IMR-90 (cell line): ENCODE measurements at regions not wholly inside any gene's neighbourhood (a gene's known extent, or its start where the extent isn't known, plus 50 kb on each side); places are given as distances from the start of the nearest gene placed in this dataset.
A peak's percentile ranks its signal among the peaks of the same experiment; 100 is the strongest.

Experiments used
- ATAC-seq: fragments of 200-7000 bp; cut with Tn5 transposase; 2 replicates; pipeline ENCODE4 v1.9.1; 2020; ENCODE audit warnings: low read depth, mild to moderate bottlenecking, moderate library complexity
- BruUV-seq: library from RNA; stranded (reverse); fragments of 400-500 nt; replicated peaks from 2 replicates; lab custom pipeline; 2021; lab: Mats Ljungman, UMichigan
- CTCF ChIA-PET: fragments of 300-600 bp; formaldehyde crosslinking; extraction: SDS; loops from one replicate; lab custom pipeline; 2021; ENCODE audit warnings: antibody characterized with exemption; lab: Yijun Ruan, JAX
- POLR2A ChIA-PET: fragments of 300-600 bp; sonication (Branson Sonifier 250); formaldehyde crosslinking; loops from one replicate; lab custom pipeline; 2022; ENCODE audit warnings: antibody characterized with exemption; ENCODE audit not compliant: unreplicated experiment; lab: Charles Lee
- DNase-seq: peaks from one replicate; pipeline ENCODE4 v3.0.0; 2013
- H2AFZ ChIP-seq: replicated peaks from 2 replicates; pipeline ENCODE3; 2013; ENCODE audit warnings: low read length, mild to moderate bottlenecking; ENCODE audit not compliant: poor library complexity
- H2AK5ac ChIP-seq: 2 replicates; pipeline ENCODE4 v1.6.1; 2013; ENCODE audit warnings: low read depth, low read length, inconsistent platforms
- H2AK9ac ChIP-seq: replicated peaks from 2 replicates; pipeline ENCODE3; 2013; ENCODE audit warnings: mild to moderate bottlenecking, low read depth, low read length, moderate library complexity; ENCODE audit not compliant: poor library complexity
- H2BK120ac ChIP-seq: 2 replicates; pipeline ENCODE4 v1.6.1; 2013; ENCODE audit warnings: low read depth, low read length, inconsistent platforms
- H2BK15ac ChIP-seq: 3 replicates; pipeline ENCODE4 v1.6.1; 2013; ENCODE audit warnings: low read depth, low read length, inconsistent platforms
- H2BK20ac ChIP-seq: 2 replicates; pipeline ENCODE4 v1.6.1; 2013; ENCODE audit warnings: low read depth, mild to moderate bottlenecking, inconsistent platforms, low read length, moderate library complexity
- H2BK5ac ChIP-seq: 2 replicates; pipeline ENCODE4 v1.6.1; 2013; ENCODE audit warnings: mild to moderate bottlenecking, low read depth, low read length, inconsistent platforms; ENCODE audit not compliant: poor library complexity, severe bottlenecking
- H3K14ac ChIP-seq: replicated peaks from 2 replicates; pipeline ENCODE4 v1.6.1; 2013; ENCODE audit warnings: low read depth, low read length, inconsistent platforms
- H3K18ac ChIP-seq: 2 replicates; pipeline ENCODE4 v1.6.1; 2013; ENCODE audit warnings: low read depth, low read length, control low read depth
- H3K23ac ChIP-seq: 2 replicates; pipeline ENCODE4 v1.6.1; 2013; ENCODE audit warnings: low read depth, low read length, inconsistent platforms
- H3K27ac ChIP-seq: 2 replicates; pipeline ENCODE4 v1.5.1; 2013; ENCODE audit warnings: mild to moderate bottlenecking, control low read depth, low read length; ENCODE audit not compliant: insufficient read depth
- H3K27me3 ChIP-seq: 2 replicates; pipeline ENCODE4 v1.6.1; 2013; ENCODE audit warnings: low read length; ENCODE audit not compliant: control insufficient read depth, insufficient read depth
- H3K36me3 ChIP-seq: 2 replicates; pipeline ENCODE4 v1.6.1; 2013; ENCODE audit warnings: low read length, mixed read lengths; ENCODE audit not compliant: control insufficient read depth, insufficient read depth
- H3K4ac ChIP-seq: 2 replicates; pipeline ENCODE4 v1.6.1; 2013; ENCODE audit warnings: low read depth, low read length, inconsistent platforms
- H3K4me1 ChIP-seq: 2 replicates; pipeline ENCODE4 v1.6.1; 2013; ENCODE audit warnings: low read length, mixed read lengths; ENCODE audit not compliant: control insufficient read depth, insufficient read depth
- H3K4me2 ChIP-seq: 2 replicates; pipeline ENCODE4 v1.6.1; 2013; ENCODE audit warnings: low read depth, mild to moderate bottlenecking, control low read depth, low read length, moderate library complexity
- H3K4me3 ChIP-seq: 2 replicates; pipeline ENCODE4 v1.5.1; 2013; ENCODE audit warnings: low read depth, mild to moderate bottlenecking, control low read depth, low read length, moderate library complexity; ENCODE audit not compliant: insufficient read depth
- H3K56ac ChIP-seq: 2 replicates; pipeline ENCODE4 v1.6.1; 2013; ENCODE audit warnings: low read length, inconsistent platforms; ENCODE audit not compliant: insufficient read depth; ENCODE audit errors: extremely low read depth
- H3K79me1 ChIP-seq, 2 experiments: 2 replicates each; pipeline ENCODE4 v1.6.1; 2013; ENCODE audit warnings: low read length in 2 of 2, inconsistent platforms in 1 of 2, low read depth in 1 of 2
- H3K9ac ChIP-seq: 2 replicates; pipeline ENCODE4 v1.6.1; 2013; ENCODE audit warnings: low read depth, low read length, control low read depth
- H3K9me1 ChIP-seq: 2 replicates; pipeline ENCODE4 v1.6.1; 2013; ENCODE audit warnings: low read length, inconsistent platforms; ENCODE audit not compliant: insufficient read depth
- H3K9me3 ChIP-seq: 2 replicates; pipeline ENCODE4 v1.6.1; 2013; ENCODE audit warnings: low read length; ENCODE audit not compliant: control insufficient read depth, insufficient read depth
- H4K20me1 ChIP-seq: 2 replicates; pipeline ENCODE4 v1.6.1; 2013; ENCODE audit warnings: low read length, inconsistent platforms; ENCODE audit not compliant: insufficient read depth
- H4K5ac ChIP-seq: 2 replicates; pipeline ENCODE4 v1.6.1; 2013; ENCODE audit warnings: mild to moderate bottlenecking, low read depth, low read length, control low read depth
- H4K8ac ChIP-seq, 2 experiments: 2 replicates each; pipeline ENCODE4 v1.6.1; 2013; ENCODE audit warnings: low read depth in 2 of 2, low read length in 2 of 2, control low read depth in 1 of 2, inconsistent platforms in 1 of 2
- H4K91ac ChIP-seq: 2 replicates; pipeline ENCODE4 v1.6.1; 2013; ENCODE audit warnings: low read depth, low read length, inconsistent platforms; ENCODE audit not compliant: insufficient read depth
- FOS ChIP-seq: fragments of 150-350 bp; IDR thresholded peaks from 2 replicates; pipeline ENCODE4 v1.6.1; 2016; ENCODE audit warnings: low read depth, low read length
- POLR2A ChIP-seq: IDR thresholded peaks from 2 replicates; pipeline ENCODE4 v1.6.1; 2012; ENCODE audit warnings: mild to moderate bottlenecking, low read depth, low read length
- WGBS, 2 experiments: methylation state at CpG; one replicate each; pipeline versions ENCODE4 v1.1.5 to v1.1.7; 2013; ENCODE audit warnings: missing lambda C conversion rate in 2 of 2; ENCODE audit not compliant: insufficient read length in 1 of 2; ENCODE audit errors: extremely low coverage in 2 of 2; 5-methylcytosine and 5-hydroxymethylcytosine counted together
- dilution Hi-C: fragments of 300-500 bp; cut with HindIII; formaldehyde crosslinking; loops from one replicate; pipeline ENCODE4 v1.14.3; 2018; ENCODE audit warnings: low sequenced_read_pairs; ENCODE audit not compliant: unreplicated experiment
- in situ Hi-C: fragments of 300-500 bp; cut with MboI; formaldehyde crosslinking; loops from 3 replicates; pipeline ENCODE4 v1.14.3; 2019; ENCODE audit warnings: low sequenced_read_pairs, inconsistent platforms, mixed read lengths
- intact Hi-C: fragments of 100-400 bp; cut with micrococcal nuclease; formaldehyde crosslinking; loops from 2 replicates; pipeline ENCODE4 v1.10.0; 2022

- no TSS peak for BruUV-seq
- DNase-seq = peak; percentile 61
- H3K14ac ChIP-seq = no peak overlapping the region
- H2BK15ac ChIP-seq = no peak overlapping the region; the same call in 2 of the 3 replicates
- no peak overlapping the region for H2BK20ac ChIP-seq
- H2BK5ac ChIP-seq = no peak overlapping the region
- H3K4me3 ChIP-seq = no peak overlapping the region
- no peak overlapping the region for H2AK5ac ChIP-seq
- in situ Hi-C loops = no loop called here
- TF ChIP-seq POLR2A (no peak), FOS (peak; percentile 72)
- no peaks in the 10 kb centered on the region for H3K9me3 ChIP-seq
- no peak overlapping the region for H3K9ac ChIP-seq
- no peak overlapping the region for H4K5ac ChIP-seq
- no peak overlapping the region for H3K4ac ChIP-seq
- H4K20me1 ChIP-seq = no peaks in the 10 kb centered on the region
- POLR2A ChIA-PET = no interaction called here
- H3K4me1 ChIP-seq = peaks cover 6% of the 10 kb centered on the region
- H3K36me3 ChIP-seq = no peaks in the 10 kb centered on the region
- H3K27ac ChIP-seq = no peak overlapping the region
- no CpG with 5 or more reads among the region's 2 CpGs for WGBS, 2 experiments
- no peak overlapping the region for H3K18ac ChIP-seq
- peaks cover 12% of the 10 kb centered on the region for H3K27me3 ChIP-seq
- H2AFZ ChIP-seq = no peak overlapping the region
- no peak overlapping the region for H3K23ac ChIP-seq
- H2BK120ac ChIP-seq = no peak overlapping the region
- no peaks in the 10 kb centered on the region for H3K79me1 ChIP-seq
- dilution Hi-C loops = no loop called here
- no peak overlapping the region for H2AK9ac ChIP-seq
- no peak overlapping the region for H4K91ac ChIP-seq
- 0 out of 4 replicates have a peak overlapping the region, but pooled peaks of 1 of the 2 experiments have one; percentile 36 for H4K8ac ChIP-seq
- H3K9me1 ChIP-seq = peaks cover 6% of the 10 kb centered on the region
- CTCF ChIA-PET = interaction anchor here (0.6 kb wide), 1 partner anchor 25 kb away, joined by 3 read pairs; no protein-coding TSS in a partner anchor
- intact Hi-C loops = no loop called here
- no peak overlapping the region for H3K4me2 ChIP-seq
- ATAC-seq = peak; percentile 46; the same call in 1 of the 2 replicates
- H3K56ac ChIP-seq = no peak overlapping the region
Observed at GRCh38 chr10:78706256-78706655, 362.5 kb upstream of the ZMIZ1 start.
